Neural crest cell (in vitro differentiated cells): ENCODE measurements at regions not wholly inside any gene's neighbourhood (a gene's known extent, or its start where the extent isn't known, plus 50 kb on each side); places are given as distances from the start of the nearest gene placed in this dataset.

ENCODE experiments used
- DNase-seq: peaks from one replicate; pipeline ENCODE4 v3.0.0; 2021; ENCODE audit warnings: low read depth, mixed read lengths, low spot score
- H3K27ac Mint-ChIP-seq: one replicate; pipeline ENCODE4 v1.8.0; 2021; ENCODE audit warnings: mild to moderate bottlenecking, mixed read lengths; ENCODE audit not compliant: unreplicated experiment
- H3K27me3 Mint-ChIP-seq: 2 replicates; pipeline ENCODE4 v1.8.0; 2021; ENCODE audit warnings: low read depth, mild to moderate bottlenecking, mixed read lengths
- H3K36me3 Mint-ChIP-seq: 2 replicates; pipeline ENCODE4 v1.8.0; 2021; ENCODE audit warnings: low read depth, mild to moderate bottlenecking, mixed read lengths
- H3K4me1 Mint-ChIP-seq: 2 replicates; pipeline ENCODE4 v1.8.0; 2021; ENCODE audit warnings: mixed read lengths
- H3K4me3 Mint-ChIP-seq: one replicate; pipeline ENCODE4 v1.8.0; 2021; ENCODE audit warnings: mild to moderate bottlenecking, mixed read lengths
- H3K9me3 Mint-ChIP-seq: 2 replicates; pipeline ENCODE4 v1.8.0; 2021; ENCODE audit warnings: mixed read lengths
- TF ChIP-seq, protein P1 (sequence below): fragments of 200-600 bp; sonication (generic); conservative IDR thresholded peaks from 2 replicates; pipeline ENCODE4 v1.5.0; 2021; ENCODE audit warnings: antibody characterized with exemption, mild to moderate bottlenecking

DNA sequence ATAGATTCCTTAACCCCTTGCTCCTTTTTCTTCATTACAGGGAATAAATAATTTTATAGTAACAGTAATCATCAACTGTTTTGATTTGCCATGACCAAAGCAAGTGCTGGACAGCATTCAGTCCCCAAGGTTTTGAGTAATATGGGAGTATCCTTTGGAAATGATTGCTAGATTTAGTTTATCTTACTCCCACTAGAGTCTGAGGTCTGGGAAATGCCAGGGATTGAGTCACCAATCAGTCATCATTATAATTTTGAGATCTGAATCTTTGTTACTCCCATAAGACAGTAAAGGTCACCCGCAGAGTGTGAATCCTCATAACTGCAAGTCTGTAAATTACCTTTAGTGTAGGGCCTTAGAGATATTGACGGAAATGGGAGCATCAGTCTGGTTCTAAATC, 133.7 kb upstream of the SEMA3E start:
- Mint-ChIP-seq H3K27ac (no peak overlapping the region), H3K9me3 (no peaks in the 10 kb centered on the region), H3K4me1 (no peaks in the 10 kb centered on the region), H3K4me3 (no peak overlapping the region), H3K27me3 (no peaks in the 10 kb centered on the region), H3K36me3 (no peaks in the 10 kb centered on the region)
- TF ChIP-seq, protein P1, sequence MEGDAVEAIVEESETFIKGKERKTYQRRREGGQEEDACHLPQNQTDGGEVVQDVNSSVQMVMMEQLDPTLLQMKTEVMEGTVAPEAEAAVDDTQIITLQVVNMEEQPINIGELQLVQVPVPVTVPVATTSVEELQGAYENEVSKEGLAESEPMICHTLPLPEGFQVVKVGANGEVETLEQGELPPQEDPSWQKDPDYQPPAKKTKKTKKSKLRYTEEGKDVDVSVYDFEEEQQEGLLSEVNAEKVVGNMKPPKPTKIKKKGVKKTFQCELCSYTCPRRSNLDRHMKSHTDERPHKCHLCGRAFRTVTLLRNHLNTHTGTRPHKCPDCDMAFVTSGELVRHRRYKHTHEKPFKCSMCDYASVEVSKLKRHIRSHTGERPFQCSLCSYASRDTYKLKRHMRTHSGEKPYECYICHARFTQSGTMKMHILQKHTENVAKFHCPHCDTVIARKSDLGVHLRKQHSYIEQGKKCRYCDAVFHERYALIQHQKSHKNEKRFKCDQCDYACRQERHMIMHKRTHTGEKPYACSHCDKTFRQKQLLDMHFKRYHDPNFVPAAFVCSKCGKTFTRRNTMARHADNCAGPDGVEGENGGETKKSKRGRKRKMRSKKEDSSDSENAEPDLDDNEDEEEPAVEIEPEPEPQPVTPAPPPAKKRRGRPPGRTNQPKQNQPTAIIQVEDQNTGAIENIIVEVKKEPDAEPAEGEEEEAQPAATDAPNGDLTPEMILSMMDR = no peak
- DNase-seq = no peak

DNA sequence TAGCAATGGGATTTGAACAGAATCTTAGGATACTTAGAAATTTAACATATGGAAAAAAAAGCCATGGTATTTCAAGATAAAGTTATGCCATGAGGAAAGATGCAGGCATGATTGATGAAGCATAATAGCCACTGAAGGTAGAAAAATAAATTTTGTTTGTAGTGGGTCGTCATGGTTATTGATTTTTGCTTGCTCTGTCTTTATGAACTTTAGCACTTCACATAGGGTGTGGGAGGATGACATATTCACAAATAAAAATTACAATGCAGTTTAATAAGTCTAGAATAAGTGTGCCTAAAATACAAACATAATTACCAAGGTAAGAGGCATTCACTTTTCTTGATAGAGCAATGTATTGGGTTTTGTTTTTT, 129.1 kb upstream of the SEMA3E start:
- H3K27ac Mint-ChIP-seq = no peak overlapping the region
- no peaks in the 10 kb centered on the region for H3K36me3 Mint-ChIP-seq
- H3K4me3 Mint-ChIP-seq = no peak overlapping the region
- no peaks in the 10 kb centered on the region for H3K9me3 Mint-ChIP-seq
- no peaks in the 10 kb centered on the region for H3K4me1 Mint-ChIP-seq
- TF ChIP-seq, protein P1 = no peak
- no peak for DNase-seq
- no peaks in the 10 kb centered on the region for H3K27me3 Mint-ChIP-seq

DNA sequence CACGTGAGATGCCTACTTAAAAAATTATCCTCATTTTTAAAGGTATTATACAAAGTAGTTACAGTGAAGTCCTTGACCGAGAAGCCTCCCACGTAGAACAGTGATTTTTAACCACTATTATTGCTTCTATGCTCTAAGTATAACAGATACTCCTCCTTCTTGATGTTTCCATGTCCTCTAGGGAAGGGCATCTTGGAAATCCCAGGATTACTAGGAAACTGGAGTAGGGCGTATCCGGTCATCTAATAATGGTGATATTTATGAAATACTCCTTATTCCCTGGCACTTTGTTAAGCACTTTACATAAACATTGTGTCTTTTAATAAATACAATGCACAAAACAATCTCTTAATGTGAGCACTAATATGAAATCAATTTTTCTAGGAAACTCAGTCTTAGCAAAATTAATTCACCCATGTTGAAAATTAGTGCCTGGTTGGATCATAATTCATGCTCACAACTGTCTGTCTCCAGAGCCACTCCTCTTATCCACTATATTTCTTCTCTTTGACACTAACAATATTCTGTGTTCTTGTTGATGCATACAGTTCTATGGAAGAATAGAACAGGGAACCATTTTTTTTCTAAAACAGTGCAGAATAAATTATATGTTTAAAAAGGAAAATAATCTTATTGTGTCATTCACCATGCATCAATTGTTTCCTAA, 128.6 kb upstream of the SEMA3E start:
- H3K27me3 Mint-ChIP-seq = no peaks in the 10 kb centered on the region
- H3K9me3 Mint-ChIP-seq = no peaks in the 10 kb centered on the region
- H3K4me3 Mint-ChIP-seq = no peak overlapping the region
- no peaks in the 10 kb centered on the region for H3K36me3 Mint-ChIP-seq
- DNase-seq = no peak
- no peaks in the 10 kb centered on the region for H3K4me1 Mint-ChIP-seq
- H3K27ac Mint-ChIP-seq = no peak overlapping the region
- TF ChIP-seq, protein P1 = no peak

DNA sequence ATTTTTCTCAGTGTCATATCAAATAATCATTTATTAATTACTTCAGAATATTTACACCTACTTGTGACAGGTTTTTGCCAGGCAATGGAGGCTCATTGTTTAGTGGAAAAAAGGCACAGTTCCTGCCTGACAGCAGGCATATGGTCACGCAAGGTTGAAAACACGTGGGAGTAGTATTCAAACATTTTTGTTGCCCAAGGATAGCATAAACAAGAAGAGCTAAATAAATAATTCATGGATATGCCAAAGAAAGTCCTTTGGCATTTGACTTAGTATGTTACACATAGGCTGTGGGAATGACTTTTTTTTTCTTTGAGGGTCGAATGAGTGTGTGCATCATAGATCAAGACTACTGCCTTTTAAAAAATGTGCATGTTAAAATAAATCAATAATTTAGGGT, 120.5 kb upstream of the SEMA3E start:
- TF ChIP-seq, protein P1 = no peak
- no peaks in the 10 kb centered on the region for H3K36me3 Mint-ChIP-seq

DNA sequence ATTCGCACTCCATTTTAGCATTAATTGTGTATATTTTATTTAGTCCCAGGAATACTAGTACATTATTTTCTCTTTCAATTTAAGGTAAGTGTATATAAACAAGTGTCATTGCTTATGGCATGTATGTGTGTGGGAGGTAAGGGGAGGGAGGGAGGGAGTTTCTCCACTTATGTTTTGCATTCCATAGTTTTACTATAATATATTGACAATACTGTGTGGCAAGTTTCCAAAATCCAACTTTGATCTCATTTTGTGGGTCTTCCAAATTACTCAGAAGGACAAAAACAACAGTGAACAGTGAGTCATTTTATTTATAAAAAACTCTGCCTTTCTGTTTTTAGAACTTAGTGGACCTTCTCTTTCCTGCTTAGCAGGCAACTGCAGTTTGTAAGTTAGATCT, 102.3 kb upstream of the SEMA3E start:
- TF ChIP-seq, protein P1 = no peak
- no peak overlapping the region for H3K4me3 Mint-ChIP-seq
- peaks cover 6% of the 10 kb centered on the region for H3K9me3 Mint-ChIP-seq
- H3K27ac Mint-ChIP-seq = no peak overlapping the region
- H3K27me3 Mint-ChIP-seq = no peaks in the 10 kb centered on the region
- DNase-seq = no peak
- H3K4me1 Mint-ChIP-seq = no peaks in the 10 kb centered on the region
- peaks cover 3% of the 10 kb centered on the region for H3K36me3 Mint-ChIP-seq

More for the DNA sequence above, 120.5 kb upstream of the SEMA3E start:
- no peak overlapping the region for H3K27ac Mint-ChIP-seq
- DNase-seq = no peak
- H3K4me1 Mint-ChIP-seq = no peaks in the 10 kb centered on the region
- H3K9me3 Mint-ChIP-seq = no peaks in the 10 kb centered on the region
- H3K27me3 Mint-ChIP-seq = no peaks in the 10 kb centered on the region
- no peak overlapping the region for H3K4me3 Mint-ChIP-seq
